GM12892 (cell line): ENCODE measurements at regions not wholly inside any gene's neighbourhood (a gene's known extent, or its start where the extent isn't known, plus 50 kb on each side); places are given as distances from the start of the nearest gene placed in this dataset.

ENCODE experiments used
- DNase-seq: peaks from one replicate; pipeline ENCODE4 v3.0.0; 2011; ENCODE audit not compliant: insufficient read length
- FAIRE-seq: peaks from 2 replicates; lab custom pipeline; 2011; peaks lifted over from hg19 to GRCh38; lab: Jason Lieb, UNC
- POLR2A ChIP-seq: IDR thresholded peaks from 2 replicates; pipeline ENCODE4 v1.6.1; 2011; ENCODE audit warnings: low read depth, low read length, control low read depth
- POLR2AphosphoS5 ChIP-seq: IDR thresholded peaks from 2 replicates; pipeline ENCODE4 v1.6.1; 2011; ENCODE audit warnings: low read depth, low read length, control low read depth
- TAF1 ChIP-seq: IDR thresholded peaks from 2 replicates; pipeline ENCODE4 v1.6.1; 2011; ENCODE audit warnings: low read depth, mild to moderate bottlenecking, control low read depth, low read length, borderline replicate concordance

GRCh38 chr12:59023861-59024424 is 103.6 kb upstream of the LRIG3 start:
- no peak for DNase-seq
- TF ChIP-seq POLR2AphosphoS5 (no peak), POLR2A (no peak), TAF1 (no peak)
- FAIRE-seq = no peak

GRCh38 chr12:59020073-59020946 is 100.0 kb upstream of the LRIG3 start:
- no peak for TF ChIP-seq POLR2AphosphoS5
- TF ChIP-seq POLR2A = no peak
- no peak for TF ChIP-seq TAF1
- DNase-seq (no peak), FAIRE-seq (no peak)

- no peak for TF ChIP-seq POLR2AphosphoS5
- no peak for TF ChIP-seq POLR2A
- no peak for TF ChIP-seq TAF1
- DNase-seq (no peak), FAIRE-seq (no peak)
These were observed 94.6 kb upstream of the LRIG3 start for GRCh38 chr12:59014885-59015284.

- DNase-seq (no peak), FAIRE-seq (no peak)
- TF ChIP-seq POLR2AphosphoS5 (no peak), TAF1 (no peak), POLR2A (no peak)
These were observed 90.6 kb upstream of the LRIG3 start for GRCh38 chr12:59010941-59011340.

GRCh38 chr12:59010118-59010517 is 89.8 kb upstream of the LRIG3 start:
- TF ChIP-seq POLR2A = no peak
- no peak for TF ChIP-seq POLR2AphosphoS5
- no peak for TF ChIP-seq TAF1
- FAIRE-seq (no peak), DNase-seq (no peak)

GRCh38 chr12:59007620-59008019 is 87.3 kb upstream of the LRIG3 start:
- FAIRE-seq = no peak
- no peak for DNase-seq
- no peak for TF ChIP-seq POLR2A
- TF ChIP-seq TAF1 = no peak
- no peak for TF ChIP-seq POLR2AphosphoS5

- no peak for DNase-seq
- TF ChIP-seq POLR2AphosphoS5 (no peak), POLR2A (no peak), TAF1 (no peak)
- FAIRE-seq = no peak
These were observed 85.1 kb upstream of the LRIG3 start for GRCh38 chr12:59005193-59005955.

- FAIRE-seq = no peak
- TF ChIP-seq TAF1 (no peak), POLR2A (no peak), POLR2AphosphoS5 (no peak)
- DNase-seq = no peak
These were observed 84.2 kb upstream of the LRIG3 start for GRCh38 chr12:59004456-59004855.

- DNase-seq (no peak), FAIRE-seq (no peak)
- TF ChIP-seq TAF1 = no peak
- TF ChIP-seq POLR2A = no peak
- no peak for TF ChIP-seq POLR2AphosphoS5
These were observed 75.5 kb upstream of the LRIG3 start for GRCh38 chr12:58995666-58996363.

GRCh38 chr12:58988643-58989344 is 68.5 kb upstream of the LRIG3 start:
- FAIRE-seq (no peak), DNase-seq (no peak)
- TF ChIP-seq TAF1 (no peak), POLR2AphosphoS5 (no peak)

GRCh38 chr12:58981961-58982360 is 61.7 kb upstream of the LRIG3 start:
- FAIRE-seq (no peak), DNase-seq (no peak)
- TF ChIP-seq TAF1 = no peak
- TF ChIP-seq POLR2AphosphoS5 = no peak
- no peak for TF ChIP-seq POLR2A
